PFSK-1 (cell line): ENCODE measurements at regions not wholly inside any gene's neighbourhood (a gene's known extent, or its start where the extent isn't known, plus 50 kb on each side); places are given as distances from the start of the nearest gene placed in this dataset.

Source experiments
- FOXP2 ChIP-seq: optimal IDR thresholded peaks from 2 replicates; pipeline ENCODE3; 2011; ENCODE audit warnings: borderline replicate concordance, control low read depth, inconsistent platforms; ENCODE audit not compliant: insufficient read depth; ENCODE audit errors: extremely low read length, extremely low read depth
- POLR2AphosphoS5 ChIP-seq: IDR thresholded peaks from 2 replicates; pipeline ENCODE4 v1.6.1; 2012; ENCODE audit warnings: low read depth, mild to moderate bottlenecking, control low read depth, low read length, moderate library complexity
- SIN3A ChIP-seq: IDR thresholded peaks from 2 replicates; pipeline ENCODE4 v1.6.1; 2012; ENCODE audit warnings: mild to moderate bottlenecking, low read length, moderate library complexity, borderline replicate concordance; ENCODE audit not compliant: insufficient read depth
- TAF1 ChIP-seq: IDR thresholded peaks from 2 replicates; pipeline ENCODE4 v1.6.1; 2012; ENCODE audit warnings: low read length, control low read depth, borderline replicate concordance; ENCODE audit not compliant: insufficient read depth
- TF ChIP-seq, protein P1 (sequence below), 2 experiments: IDR thresholded peaks; 2 replicates each; pipeline versions ENCODE4 v1.6.1 to v1.8.0; 2011 to 2012; ENCODE audit warnings: low read depth in 2 of 2, low read length in 2 of 2, control low read depth in 1 of 2, inconsistent platforms in 1 of 2, mild to moderate bottlenecking in 1 of 2, moderate library complexity in 1 of 2; ENCODE audit not compliant: insufficient read depth in 1 of 2

DNA sequence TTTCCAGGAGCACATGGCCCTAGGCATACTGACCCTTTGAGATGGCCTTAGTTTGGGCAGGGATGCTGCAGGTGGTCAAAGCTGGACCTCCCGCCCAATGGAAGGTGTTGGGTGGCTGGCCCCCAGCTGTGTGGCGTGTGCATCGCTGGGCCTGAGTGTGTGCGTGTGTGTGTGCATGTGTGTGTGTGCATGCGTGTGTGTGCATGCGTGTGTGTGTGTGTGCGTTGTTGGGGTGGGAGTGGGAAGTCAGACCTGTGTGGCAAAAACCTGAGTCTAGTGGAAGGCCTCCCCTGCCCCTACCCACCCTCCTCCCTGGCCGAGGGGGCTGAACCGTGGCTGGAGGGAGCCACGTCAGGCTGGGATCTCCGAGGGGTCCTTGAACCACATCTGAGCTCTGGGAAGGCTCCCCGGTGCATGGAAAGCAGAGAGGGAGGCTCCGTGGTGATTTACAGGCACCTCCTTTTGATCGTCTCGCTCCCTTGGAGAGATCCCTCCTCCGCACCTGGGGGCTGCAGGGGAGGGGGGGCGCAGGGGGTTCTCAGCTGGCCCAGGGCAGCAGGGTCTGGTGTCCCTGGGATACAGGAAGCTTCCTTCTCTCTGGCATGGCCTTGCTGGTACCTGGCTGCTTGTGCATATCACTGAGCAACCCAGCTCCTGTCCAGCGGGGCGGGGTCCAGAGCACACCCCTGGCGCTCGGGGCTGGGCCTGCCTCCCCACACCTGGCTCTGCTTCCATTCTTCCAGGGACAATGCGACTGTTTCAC is 124.7 kb upstream of the WNT4 start:
- TF ChIP-seq POLR2AphosphoS5 = no peak
- TF ChIP-seq, protein P1, sequence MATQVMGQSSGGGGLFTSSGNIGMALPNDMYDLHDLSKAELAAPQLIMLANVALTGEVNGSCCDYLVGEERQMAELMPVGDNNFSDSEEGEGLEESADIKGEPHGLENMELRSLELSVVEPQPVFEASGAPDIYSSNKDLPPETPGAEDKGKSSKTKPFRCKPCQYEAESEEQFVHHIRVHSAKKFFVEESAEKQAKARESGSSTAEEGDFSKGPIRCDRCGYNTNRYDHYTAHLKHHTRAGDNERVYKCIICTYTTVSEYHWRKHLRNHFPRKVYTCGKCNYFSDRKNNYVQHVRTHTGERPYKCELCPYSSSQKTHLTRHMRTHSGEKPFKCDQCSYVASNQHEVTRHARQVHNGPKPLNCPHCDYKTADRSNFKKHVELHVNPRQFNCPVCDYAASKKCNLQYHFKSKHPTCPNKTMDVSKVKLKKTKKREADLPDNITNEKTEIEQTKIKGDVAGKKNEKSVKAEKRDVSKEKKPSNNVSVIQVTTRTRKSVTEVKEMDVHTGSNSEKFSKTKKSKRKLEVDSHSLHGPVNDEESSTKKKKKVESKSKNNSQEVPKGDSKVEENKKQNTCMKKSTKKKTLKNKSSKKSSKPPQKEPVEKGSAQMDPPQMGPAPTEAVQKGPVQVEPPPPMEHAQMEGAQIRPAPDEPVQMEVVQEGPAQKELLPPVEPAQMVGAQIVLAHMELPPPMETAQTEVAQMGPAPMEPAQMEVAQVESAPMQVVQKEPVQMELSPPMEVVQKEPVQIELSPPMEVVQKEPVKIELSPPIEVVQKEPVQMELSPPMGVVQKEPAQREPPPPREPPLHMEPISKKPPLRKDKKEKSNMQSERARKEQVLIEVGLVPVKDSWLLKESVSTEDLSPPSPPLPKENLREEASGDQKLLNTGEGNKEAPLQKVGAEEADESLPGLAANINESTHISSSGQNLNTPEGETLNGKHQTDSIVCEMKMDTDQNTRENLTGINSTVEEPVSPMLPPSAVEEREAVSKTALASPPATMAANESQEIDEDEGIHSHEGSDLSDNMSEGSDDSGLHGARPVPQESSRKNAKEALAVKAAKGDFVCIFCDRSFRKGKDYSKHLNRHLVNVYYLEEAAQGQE (IDR thresholded peaks at IDR 0.05; ENCODE audit: insufficient read depth in 1 of 2, low read depth in 2 of 2, low read length in 2 of 2) = no peak
- no peak for TF ChIP-seq SIN3A
- TF ChIP-seq FOXP2 = no peak
- TF ChIP-seq TAF1 = no peak

DNA sequence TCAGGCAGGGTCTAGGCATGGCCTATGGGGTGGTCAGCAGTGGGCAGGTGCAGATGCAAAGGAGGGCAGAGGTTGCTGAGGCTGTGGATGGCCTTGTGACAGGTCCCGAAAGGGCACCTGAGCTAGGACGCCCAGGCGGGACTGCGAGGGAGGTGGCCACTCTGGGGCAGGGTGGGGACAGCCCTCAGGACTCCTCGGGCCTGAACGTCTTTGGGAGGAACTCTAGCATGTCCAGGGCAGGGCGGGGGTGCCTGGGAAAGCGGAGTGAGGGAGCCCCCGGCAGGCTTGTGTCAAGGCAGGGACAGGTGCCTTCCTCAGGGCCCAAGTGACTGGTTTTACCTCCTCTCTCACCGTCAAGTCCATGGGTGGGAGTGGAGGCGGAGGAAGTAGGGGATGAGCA is 125.4 kb upstream of the WNT4 start:
- TF ChIP-seq FOXP2 (no peak), TAF1 (no peak), POLR2AphosphoS5 (no peak)
- TF ChIP-seq, protein P1 (IDR thresholded peaks at IDR 0.05; ENCODE audit: insufficient read depth in 1 of 2, low read depth in 2 of 2, low read length in 2 of 2) = no peak

DNA sequence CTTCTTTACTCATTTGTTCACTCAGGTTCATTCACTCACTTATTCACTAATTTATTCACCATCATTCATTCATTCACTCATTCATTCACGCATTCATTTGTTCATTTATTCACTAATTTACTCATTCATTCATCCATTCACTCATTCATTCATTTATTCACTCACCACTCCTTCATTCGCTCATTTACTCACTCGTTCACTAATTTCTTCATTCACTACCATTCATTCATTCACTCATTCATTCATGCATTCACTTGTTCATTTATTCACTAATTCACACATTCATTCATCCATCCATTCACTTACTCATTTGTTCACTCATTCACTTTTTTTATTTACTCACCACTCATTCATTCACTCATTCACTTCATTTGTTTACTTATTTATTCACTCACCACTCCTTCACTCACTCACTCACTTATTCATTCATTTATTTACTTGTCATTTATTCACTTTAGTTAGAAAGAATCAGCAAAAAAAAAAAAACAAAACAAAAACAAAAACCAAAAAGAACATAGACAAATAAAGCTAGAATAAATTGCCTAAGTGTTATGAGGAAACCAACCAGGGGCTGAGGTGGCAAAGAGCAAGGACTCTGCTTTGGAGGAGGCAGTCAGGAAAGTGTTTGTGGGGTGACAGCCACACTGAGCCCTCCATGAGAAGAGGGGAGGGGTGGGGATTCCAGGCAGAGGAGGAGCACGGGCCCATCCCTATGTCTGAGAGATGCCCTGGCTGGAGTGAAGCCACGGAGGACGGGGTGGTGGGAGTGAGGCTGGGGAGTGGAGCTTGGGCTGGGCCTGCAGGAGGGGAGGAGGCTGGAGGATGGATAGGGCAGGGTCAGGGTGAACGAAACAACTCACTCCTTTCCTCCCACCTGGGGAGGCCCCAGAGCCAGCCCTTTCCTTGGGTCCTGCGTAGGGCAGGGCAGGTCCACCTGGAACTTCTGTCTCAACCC is 129.2 kb upstream of the WNT4 start:
- TF ChIP-seq, protein P1 (IDR thresholded peaks at IDR 0.05; ENCODE audit: insufficient read depth in 1 of 2, low read depth in 2 of 2, low read length in 2 of 2) = no peak
- TF ChIP-seq POLR2AphosphoS5 = no peak

GRCh38 chr1:22273686-22274681 is 131.1 kb upstream of the WNT4 start:
- TF ChIP-seq, protein P1 (IDR thresholded peaks at IDR 0.05; ENCODE audit: insufficient read depth in 1 of 2, low read depth in 2 of 2, low read length in 2 of 2) = no peak
- TF ChIP-seq FOXP2 (no peak), SIN3A (no peak), TAF1 (no peak), POLR2AphosphoS5 (no peak)
